ENCODE measurements at regions not wholly inside any gene's neighbourhood (a gene's known extent, or its start where the extent isn't known, plus 50 kb on each side); places are given as distances from the start of the nearest gene placed in this dataset.

DNA sequence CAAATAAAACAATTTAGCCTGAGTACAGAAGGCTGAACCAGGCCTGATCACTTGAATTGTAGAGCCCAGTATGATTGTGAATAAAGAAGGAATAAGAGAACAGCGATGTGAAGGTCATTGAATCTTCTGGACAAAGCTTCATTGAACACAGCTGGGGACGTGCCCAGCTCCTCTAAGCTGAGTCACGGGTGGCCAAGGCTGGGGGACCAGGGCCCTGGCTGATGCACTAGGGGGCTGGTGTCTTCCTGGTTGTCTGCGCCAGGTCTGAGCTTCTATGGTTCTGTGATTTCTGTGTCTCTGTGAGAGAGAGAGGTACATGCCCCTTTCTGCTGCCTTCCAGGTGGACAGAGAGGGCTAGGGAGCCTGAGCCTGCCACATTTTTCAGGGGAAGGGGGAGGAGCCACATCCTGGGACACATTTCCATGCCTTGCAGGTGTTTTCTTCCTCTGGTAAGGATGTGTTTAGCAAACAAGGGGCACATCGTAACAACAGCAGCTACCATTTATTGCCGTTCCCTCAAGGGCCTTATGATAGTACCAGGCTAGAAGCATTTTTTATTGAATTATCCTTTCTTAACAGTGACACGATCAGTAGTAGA lies 135.7 kb downstream of the C11orf91 start:
- TF ChIP-seq, protein P1, sequence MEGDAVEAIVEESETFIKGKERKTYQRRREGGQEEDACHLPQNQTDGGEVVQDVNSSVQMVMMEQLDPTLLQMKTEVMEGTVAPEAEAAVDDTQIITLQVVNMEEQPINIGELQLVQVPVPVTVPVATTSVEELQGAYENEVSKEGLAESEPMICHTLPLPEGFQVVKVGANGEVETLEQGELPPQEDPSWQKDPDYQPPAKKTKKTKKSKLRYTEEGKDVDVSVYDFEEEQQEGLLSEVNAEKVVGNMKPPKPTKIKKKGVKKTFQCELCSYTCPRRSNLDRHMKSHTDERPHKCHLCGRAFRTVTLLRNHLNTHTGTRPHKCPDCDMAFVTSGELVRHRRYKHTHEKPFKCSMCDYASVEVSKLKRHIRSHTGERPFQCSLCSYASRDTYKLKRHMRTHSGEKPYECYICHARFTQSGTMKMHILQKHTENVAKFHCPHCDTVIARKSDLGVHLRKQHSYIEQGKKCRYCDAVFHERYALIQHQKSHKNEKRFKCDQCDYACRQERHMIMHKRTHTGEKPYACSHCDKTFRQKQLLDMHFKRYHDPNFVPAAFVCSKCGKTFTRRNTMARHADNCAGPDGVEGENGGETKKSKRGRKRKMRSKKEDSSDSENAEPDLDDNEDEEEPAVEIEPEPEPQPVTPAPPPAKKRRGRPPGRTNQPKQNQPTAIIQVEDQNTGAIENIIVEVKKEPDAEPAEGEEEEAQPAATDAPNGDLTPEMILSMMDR (IDR thresholded peaks at IDR 0.05; ENCODE audit: poor library complexity): no peak
- no peak for TF ChIP-seq EZH2phosphoT487 (IDR thresholded peaks at IDR 0.05; ENCODE audit: low read depth, severe bottlenecking, unreplicated experiment)
- TF ChIP-seq EZH2 (IDR thresholded peaks at IDR 0.05; ENCODE audit: borderline replicate concordance): no peak

Data from hepatocyte (in vitro differentiated cells).